Fibroblast of skin of right biceps (primary cell): ENCODE measurements at regions not wholly inside any gene's neighbourhood (a gene's known extent, or its start where the extent isn't known, plus 50 kb on each side); places are given as distances from the start of the nearest gene placed in this dataset.
"Not testable (repeated sequence)": the region's sequence is repeated elsewhere in the genome, so short reads cannot be mapped to it uniquely, and the experiment has no call there.

ENCODE experiments used
- DNase-seq: peaks from one replicate; pipeline ENCODE4 v3.0.0-alpha.2; 2013

DNA sequence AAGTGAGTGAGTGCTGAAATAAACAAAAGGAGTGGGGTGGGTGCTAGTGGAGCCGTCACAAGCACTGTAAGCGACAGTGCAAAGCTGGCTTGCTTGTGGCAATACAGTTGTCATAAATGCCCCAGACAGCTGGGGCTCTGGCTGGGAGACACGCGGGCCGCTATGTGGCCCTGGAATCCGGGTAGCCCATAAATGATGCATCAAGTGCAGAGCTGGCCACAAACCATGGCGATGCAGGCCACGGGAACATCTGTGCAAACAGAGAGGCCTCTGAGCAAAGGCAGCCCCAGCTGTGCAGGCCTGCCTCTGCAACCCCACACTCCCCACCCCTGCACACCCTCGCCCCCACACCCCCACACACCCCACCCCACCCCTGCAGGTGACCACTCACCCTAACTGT, 349.2 kb upstream of the ID2 start:
- no peak for DNase-seq

DNA sequence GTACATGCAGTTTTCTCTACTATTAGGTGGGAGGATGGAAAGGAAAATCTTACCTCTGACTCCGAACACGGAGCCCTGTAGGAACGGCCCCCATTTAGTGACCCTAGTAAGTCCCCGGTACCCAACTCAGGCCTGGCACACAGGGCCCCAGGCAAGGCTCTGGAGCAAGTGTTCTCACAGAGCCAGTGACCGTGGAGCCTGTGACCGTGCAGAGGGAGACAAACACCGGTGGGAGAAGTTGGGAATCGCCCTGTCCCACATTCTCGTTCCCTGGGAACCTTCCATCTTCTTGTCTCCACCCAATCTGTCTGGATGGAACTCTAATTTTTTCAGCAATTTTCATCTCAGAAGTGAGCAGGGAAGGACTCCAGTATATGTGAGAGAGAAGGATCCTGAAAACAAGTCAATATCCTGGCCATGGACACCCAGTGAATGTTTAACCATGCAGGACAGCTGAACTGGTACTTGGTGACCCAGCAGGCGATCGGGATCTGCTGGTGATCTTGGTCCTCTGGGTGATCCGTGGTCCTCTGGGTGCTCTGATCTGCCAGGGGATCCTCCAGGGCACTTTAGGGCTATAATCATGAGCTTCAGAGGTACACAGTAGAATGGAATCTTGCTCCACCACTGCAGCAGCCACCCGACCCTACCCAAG, 348.6 kb upstream of the ID2 start:
- no peak for DNase-seq

DNA sequence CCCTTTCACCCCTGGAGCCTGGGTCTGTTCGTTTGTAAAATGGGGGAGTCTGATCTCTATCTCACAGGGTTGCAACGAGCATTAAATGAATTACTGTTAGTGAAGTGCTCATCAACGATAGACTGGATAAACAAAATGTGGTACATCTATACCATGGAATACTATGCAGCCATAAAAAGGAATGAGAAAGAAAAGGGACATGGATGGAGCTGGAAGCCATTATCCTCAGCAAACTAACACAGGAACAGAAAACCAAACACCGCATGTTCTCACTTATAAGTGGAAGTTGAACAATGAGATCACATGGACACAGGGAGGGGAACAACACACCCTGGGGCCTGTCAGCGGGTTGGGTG, 348.0 kb upstream of the ID2 start:
- not testable (repeated sequence) for DNase-seq

DNA sequence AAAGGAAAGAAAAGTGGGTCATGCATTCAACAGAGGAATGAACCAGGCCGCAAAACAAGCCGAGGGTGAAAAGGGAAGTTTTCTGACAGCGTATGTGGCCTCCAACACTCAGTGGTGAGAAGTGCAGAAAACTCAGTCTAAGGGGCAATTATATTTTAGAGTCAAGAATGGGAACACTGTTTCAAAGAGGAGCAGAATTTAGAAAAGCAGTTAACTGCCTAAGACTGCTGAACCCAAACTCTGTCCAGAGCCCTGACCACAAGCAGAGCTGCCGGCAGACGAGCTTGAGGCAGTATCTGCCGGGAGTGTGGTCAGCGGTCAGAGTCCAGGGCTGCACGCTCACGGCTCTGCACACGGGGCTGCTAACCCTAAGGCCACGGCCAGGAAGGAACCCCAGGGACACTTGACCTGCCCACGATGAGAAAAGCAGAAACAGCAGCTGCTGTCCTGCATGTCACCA, 347.0 kb upstream of the ID2 start:
- no peak for DNase-seq

DNA sequence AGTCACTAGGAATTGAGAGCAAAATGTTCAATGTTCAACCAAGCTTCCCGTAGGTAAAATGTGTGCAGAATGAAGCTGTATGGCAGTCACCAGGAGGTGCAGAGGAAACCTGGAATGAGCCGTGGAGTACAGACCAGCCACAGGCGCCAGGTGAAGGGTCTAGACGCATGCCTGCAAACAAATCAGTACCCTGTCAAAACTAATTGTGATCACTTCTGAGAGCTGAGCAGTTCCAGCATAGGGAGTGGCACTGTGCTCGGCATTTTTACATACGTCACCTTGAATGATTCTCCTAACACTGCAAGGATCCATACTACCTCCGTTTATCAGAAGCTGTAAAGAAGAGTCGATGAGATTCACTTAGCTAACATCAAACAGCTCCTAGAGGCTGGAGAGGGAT, 346.1 kb upstream of the ID2 start:
- no peak for DNase-seq

DNA sequence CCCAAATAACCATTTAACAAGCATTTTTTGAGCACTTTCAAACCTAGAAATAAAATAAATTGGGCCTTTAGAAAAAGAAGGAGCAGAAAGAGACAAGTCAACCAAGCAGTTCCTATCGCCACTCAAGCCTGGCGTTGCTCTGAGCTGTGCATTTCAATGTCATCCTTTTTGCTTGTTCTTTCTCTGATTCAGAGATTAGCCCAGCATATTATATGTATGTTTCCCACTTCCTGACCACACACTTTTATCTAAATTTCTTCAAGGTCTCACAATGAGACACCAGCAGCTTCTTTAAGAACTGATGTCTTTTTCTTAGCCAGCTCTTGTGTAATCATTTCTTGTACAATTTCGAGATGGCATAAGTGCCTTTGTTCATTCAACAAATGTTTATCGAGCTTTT, 344.5 kb upstream of the ID2 start:
- no peak for DNase-seq

DNA sequence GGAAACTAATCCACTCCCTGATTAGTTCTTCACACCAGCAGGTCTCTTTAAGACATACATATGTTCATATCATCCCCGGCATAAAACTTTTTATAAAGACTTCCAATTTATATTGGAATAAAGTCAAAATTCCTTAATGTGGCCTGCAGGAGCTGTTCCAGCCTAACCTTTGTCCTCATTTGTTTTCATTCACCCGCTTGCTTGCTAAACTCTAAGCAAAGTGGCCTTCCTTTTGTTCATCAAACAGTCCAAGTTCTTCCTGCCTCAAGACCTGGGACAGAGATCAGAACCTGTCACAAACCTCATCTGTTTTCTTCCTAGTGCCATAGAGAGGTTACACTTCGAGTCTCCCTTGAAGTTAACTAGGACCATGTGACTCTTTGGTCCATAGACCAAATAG, 339.4 kb upstream of the ID2 start:
- DNase-seq: no peak

DNA sequence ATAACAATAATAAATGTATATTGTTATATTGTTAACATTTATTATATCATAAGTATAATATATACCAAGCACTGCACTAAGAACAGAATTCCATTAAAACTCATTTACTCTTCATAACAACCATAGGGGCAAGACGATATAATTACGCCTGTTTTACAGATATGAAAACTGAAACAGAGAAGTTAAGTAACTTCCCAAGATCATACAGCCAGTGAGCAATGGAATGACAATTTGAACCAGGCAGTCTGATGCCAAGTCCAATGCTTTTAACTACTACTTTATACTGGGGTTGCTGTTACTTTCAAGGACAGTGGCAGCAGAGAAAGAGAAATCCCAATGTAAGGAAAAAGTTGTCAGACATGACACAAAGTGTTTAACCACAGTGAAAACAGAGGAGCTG, 338.8 kb upstream of the ID2 start:
- DNase-seq: no peak

DNA sequence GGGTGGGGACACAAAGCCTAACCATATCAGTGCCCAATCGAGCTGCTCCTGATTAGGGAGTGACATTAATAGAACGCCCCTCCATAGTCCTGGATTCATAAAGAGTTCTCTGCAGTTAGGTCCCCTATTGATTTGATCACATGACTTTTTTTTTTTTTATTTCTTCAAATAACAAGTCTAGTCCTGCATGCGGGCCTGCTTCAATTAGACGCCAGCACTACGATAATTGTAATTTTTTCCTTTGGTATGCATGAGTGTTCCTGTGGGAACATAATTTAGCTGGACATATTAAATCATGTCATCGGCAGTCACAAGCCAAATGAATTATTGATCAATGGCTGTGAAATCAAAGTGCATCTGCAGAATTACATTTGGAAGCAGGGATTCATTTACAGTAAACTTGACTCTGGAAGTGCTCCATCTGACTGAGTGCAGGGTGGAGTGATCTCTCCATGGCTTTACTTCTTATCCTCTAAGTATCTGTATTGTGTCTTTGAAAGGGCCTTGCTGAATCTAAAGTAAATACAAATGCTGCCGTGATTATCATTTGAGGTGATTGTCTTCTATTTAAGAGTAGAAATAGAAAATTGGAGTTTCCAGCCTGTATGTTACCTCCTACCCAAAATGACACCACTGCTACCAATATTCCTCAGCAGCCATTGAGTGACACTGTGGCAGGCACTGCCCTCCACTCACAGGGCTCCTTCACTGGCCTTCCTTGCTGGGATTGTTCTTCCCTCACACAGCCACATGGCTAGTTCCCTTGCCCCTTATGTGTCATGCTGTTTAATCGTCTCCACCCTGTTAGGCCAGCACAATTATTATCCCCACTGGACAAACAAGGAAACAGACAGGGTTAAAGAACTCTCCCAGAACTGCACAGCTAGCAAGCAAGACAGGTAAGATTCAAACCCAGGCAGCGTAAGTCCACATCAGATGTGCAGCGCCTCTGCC, 337.4 kb upstream of the ID2 start:
- DNase-seq: peak; percentile 26

DNA sequence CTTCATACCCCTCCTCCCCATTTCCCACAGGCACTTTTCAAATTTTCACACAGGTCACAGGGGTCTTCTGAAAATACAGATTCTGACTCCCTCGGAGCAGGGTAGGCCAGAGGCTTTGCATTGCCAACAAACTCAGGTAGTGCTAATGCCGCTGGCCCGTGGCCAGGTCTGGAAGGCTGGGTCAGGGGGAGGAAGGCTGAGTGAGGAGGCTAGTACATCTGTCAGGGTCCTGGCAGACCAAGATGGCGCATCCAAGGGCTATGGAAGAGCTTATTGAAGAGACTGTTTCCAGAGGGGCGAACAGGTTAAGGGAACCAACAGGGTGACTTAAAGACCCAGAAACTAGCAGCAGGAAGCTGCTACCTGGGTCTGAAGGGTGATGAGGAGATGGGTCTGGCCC, 336.7 kb upstream of the ID2 start:
- DNase-seq: no peak

DNA sequence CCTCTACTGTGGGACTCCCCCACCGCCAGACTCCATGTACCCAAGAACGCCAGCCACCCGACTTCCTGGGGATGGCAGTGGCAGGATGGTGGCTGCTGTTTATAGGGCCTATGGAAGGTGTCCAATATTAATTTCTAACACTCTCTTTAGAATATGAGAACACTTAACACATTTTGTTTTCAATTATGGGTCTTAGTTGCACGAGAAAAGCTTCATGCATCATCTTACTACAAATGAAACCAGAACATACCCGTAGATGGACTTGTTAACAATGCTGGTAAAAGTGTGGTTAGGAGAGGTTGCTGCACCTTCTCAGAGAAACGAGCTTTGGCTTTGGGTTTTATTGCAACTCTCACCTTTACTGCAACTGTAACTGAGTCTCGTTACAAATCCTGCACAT, 335.6 kb upstream of the ID2 start:
- DNase-seq: no peak

DNA sequence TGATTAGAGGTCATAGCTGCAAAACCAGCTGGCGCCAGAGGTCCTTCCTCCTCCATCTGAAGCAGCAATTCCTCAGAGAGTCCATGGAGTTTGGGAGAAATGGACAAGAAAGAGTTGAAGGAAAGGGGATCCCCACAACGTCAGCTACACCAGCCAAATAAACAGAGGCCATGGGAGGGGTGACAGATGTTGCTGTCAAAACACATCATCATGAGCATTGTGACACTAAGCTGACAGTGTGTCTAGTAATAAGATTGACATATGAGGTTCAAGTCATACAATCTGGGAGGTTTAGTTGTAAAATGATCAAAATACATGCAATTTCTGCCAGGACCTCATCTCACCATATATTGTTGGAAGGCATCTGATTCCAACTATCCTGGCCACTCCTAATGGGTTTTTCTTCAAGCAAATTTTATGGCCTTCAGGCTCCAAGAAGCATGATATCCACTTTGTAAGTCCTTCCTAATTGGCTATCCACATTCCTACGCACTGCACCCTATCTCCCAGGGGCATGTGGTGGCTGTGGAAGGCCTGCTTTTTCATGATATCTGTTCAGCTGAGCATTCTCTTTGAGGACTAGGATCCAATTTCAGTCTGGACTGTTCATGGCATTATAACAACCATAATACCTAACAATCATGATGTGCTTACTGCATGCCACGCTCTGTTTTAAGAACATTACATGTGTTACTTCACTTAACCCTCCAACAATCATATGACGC, 335.0 kb upstream of the ID2 start:
- no peak for DNase-seq

DNA sequence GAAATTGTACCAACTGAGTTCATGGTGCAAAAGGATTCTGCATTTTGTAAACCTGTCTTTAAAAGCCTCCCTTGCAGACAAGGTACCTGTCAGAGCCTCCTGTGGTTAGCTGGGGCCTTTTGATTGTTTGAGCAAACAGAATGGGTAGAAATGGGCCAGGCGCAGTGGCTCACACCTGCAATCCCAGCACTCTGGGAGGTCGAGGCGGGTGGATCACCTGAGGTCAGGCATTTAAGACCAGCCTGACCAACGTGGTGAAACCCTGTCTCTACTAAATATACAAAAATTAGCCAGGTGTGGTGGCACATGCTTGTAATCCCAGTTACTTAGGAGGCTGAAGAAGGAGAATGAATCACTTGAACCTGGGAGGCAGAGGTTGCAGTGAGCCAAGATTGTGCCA, 332.9 kb upstream of the ID2 start:
- DNase-seq: not testable (repeated sequence)

DNA sequence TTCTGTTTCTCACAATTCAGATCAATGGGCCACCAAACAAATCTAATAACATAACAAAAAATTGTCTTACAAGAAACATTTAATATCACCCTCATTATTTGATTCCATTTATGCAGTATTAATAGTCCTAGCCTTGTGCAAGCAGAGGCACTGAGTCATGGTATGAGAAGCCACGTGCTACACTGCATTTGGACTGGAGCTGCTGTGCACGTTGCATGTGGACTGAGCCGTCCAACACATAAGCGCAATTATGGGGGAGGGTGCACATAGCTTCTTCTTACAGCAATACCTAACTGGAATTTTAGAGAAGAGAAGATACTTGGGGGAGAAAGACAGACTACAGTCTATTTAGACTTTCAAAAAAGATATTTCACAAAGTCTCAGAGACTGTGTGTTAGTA, 329.6 kb upstream of the ID2 start:
- peak; percentile 40 for DNase-seq

DNA sequence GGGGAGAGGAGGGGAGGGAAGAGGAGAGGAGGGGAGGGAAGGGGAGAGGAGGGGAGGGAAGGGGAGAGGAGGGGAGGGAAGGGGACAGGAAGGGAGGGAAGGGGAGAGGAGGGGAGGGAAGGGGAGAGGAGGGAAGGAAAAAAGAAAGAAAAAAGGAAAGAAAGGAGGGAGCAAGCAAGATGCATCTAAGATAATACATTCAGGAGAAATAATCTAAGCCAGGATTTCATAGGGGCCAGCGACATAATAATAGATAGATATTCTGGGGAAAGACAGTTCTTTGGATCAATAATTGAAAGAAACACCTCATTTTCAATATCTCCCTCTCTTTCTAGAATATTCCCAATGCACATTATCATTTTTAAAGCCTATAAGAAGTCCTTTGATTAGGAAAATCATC, 328.9 kb upstream of the ID2 start:
- no peak for DNase-seq

DNA sequence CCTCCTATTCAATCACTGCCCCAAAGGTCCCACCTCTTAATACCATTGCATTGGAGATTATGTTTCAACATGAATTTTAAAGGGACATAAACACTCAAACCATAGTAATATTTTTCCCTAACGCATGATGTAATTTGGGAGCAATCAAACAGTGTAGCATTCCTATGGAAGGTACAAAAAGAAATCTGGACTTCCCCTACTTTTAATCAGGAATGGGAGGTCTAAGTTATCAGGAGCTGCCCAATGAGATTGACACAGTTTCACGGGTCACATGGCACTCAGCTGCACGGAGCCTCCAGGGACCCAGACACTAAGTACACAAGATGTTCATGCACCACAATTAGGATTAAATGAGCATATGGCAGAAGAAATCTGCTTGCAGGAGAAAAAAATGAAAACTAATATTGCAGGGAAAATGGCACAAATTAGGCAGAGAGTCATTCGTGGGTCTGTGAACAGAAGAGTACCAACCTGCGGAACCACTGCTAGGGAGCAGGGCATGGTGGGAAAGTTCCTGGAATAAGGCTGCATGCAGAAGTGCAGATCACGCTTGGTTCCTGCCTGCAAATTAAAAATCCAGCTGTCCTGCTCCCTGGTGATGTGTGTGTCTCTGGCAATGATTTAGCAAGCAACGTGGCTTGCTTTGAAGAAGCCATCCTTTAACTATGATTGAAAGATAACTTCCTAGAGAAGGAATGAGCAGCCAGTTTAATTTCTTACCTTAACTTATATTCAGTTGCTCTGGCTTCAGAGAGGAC, 326.6 kb upstream of the ID2 start:
- DNase-seq: peak; percentile 36

DNA sequence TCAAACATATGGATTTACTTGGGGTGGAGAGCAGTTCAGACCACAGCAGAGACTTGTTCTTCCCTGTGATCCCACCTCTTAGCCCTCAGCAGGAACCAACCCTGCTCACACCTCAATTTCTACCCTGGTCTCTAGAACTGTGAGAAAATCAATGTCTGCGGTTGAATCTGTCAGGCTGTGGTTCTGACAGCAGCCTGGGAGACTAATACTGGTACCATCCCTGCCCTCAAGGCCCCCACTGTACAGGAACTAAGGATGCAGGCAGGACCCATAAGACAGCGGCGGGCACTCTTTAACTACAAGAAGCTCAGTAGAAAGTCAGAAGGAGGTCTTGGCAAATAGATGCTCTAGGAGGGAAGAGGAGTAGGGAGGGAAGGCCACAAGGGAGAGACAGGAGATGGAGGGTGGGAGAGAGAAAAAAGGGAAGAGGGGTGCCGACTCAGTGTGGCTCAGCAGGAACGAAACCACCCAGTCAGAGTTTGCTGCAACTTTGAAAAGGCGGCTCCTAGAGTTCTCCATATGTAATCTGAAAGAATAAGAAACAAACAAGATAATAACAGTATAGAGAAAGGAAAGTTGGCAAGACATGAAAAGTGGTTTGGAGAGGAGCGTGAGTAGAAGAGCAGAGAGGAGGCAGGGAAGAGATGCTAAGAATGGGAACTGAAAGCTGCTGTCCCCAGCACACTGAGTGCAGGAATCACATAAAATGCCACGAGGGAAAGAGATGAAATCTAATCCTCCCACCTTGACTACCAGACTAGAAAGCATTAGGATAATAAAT, 323.9 kb upstream of the ID2 start:
- DNase-seq: no peak

DNA sequence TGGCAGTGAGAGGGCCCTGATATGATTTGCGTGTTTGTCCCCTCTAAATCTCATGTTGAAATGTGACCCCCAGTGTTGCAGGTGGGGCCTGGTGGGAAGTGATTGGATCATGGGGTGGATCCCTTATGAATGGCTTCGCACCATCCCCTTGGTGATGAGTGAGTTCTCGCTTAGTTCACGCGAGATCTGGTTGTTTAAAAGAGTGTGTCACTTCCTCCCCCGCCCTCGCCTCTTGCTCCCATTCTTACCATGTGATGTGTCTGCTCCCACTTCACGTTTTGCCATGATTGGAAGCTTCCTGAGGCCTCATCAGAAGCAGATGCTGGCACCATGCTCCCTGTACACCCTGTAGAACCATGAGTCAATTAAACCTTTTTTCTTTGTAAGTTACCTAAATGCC, 319.9 kb upstream of the ID2 start:
- no peak for DNase-seq

DNA sequence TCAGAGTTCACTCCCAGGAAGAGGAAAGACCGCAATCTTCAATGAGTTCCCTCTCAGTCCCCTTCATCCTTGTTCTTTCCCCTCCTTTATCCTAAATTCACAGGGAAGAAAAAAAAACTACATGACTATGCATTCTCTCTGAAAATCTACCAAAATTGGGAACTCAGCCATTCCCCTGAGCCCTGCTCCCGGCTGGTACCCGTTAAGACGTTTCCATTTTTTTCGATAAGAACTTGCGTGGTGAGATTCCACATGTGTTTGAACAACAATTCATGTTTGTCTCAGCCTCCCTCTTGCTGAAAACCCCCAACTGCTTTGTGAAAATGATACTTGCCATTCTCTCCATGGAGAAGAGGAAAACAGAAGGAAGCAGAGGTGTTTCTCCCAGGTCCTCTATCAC, 318.7 kb upstream of the ID2 start:
- no peak for DNase-seq

DNA sequence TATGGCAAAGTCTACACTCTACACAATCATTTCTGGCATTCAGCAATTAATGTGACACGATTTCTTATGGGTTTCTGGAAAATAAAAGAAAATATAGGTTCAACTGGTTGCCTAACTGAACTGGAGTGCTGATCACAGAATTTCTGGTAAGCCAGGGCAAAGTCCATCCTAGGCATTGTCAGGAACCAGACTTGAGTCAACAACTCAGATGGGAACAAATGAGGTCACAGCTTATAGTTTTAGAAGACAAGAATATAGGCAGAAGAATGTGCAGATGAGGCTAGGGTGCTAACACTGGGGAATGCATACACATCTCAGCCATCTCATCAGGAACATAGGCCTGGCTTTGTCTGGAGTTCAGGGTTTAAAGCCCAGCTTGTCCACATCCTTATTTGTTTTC, 317.2 kb upstream of the ID2 start:
- DNase-seq: no peak

DNA sequence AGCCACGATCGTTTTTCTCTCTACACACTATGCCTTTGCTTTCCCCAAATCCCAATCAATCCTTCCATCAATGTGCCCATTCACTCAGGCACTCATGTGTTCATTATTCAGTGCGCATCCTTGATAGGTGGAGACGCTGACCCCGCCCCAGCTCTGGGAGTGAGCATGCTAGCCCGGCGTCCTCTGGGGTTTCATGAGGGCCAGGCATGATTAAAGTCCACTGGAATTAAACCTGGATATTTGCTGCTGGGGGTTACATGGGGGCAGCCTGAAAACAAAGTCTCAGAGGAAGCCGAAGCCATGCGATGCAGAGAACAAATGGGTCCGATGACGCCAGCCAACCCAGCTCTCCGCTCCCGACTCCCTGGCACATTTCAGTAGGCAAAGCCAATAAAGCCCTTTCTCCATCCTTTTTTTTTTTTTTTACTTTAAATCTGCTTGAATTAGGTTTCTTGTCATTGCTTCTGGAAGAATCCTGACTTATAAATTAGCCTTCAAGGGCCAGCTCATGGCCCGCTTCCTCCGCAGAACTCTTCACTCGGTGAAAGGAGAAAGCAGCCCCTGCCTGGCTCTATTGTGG, 316.4 kb upstream of the ID2 start:
- no peak for DNase-seq

DNA sequence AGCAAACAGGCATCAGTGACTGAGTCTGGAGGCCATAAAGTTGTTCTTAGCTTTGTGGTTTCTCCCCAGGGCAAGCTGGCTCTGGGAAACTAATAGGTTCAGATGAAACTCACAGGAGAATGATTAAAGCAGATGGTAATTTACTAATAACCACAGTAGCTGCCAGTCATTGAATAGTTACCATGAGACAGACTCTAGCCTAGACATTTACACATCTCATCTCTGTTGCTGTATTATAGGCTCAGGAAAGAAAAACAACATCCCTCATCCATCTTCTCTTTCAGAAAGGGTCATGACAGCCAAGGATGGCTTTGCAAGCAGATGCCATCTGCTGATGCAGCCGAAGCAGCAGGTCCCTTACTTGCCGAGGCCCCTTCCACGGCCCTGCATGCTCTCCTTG, 314.0 kb upstream of the ID2 start:
- DNase-seq: no peak
